Panc1 (cell line): ENCODE measurements at regions not wholly inside any gene's neighbourhood (a gene's known extent, or its start where the extent isn't known, plus 50 kb on each side); places are given as distances from the start of the nearest gene placed in this dataset.

Source experiments
- CTCF ChIP-seq: fragments of 450-650 bp; IDR thresholded peaks from 2 replicates; pipeline ENCODE4 v1.5.1; 2017; ENCODE audit warnings: mild to moderate bottlenecking
- POLR2AphosphoS5 ChIP-seq: IDR thresholded peaks from 2 replicates; pipeline ENCODE4 v1.6.1; 2012; ENCODE audit warnings: mild to moderate bottlenecking, low read depth, low read length, moderate library complexity

- no peak for TF ChIP-seq CTCF
- TF ChIP-seq POLR2AphosphoS5: no peak
Observed at GRCh38 chr16:65688301-65688700, 566.4 kb upstream of the CDH11 start.
